GM12878 (cell line): ENCODE measurements at regions not wholly inside any gene's neighbourhood (a gene's known extent, or its start where the extent isn't known, plus 50 kb on each side); places are given as distances from the start of the nearest gene placed in this dataset.

Experiments
- ATAC-seq: fragments of 200-7000 bp; cut with Tn5 transposase; 3 replicates; pipeline ENCODE4 v1.9.1; 2020; ENCODE audit warnings: mild to moderate bottlenecking, moderate library complexity
- BruUV-seq: library from RNA; stranded (reverse); fragments of 400-500 nt; replicated peaks from 2 replicates; lab custom pipeline; 2021; lab: Mats Ljungman, UMichigan
- CTCF ChIA-PET: fragments of 300-600 bp; sonication (Branson Sonifier 250); formaldehyde crosslinking; extraction: SDS; loops from one replicate; lab custom pipeline; 2021; ENCODE audit warnings: inconsistent platforms; lab: Yijun Ruan, JAX
- POLR2A ChIA-PET: fragments of 350-600 bp; formaldehyde crosslinking; extraction: SDS; loops from one replicate; lab custom pipeline; 2021; ENCODE audit warnings: inconsistent platforms; lab: Charles Lee
- RAD21 ChIA-PET: fragments of 300-600 bp; sonication (Branson Sonifier 250); formaldehyde crosslinking; loops from one replicate; lab custom pipeline; 2023; ENCODE audit warnings: antibody characterized with exemption; ENCODE audit not compliant: unreplicated experiment; lab: Charles Lee
- SMC1A ChIA-PET: fragments of 300-600 bp; sonication (Branson Sonifier 250); formaldehyde crosslinking; loops from one replicate; lab custom pipeline; 2023; ENCODE audit not compliant: unreplicated experiment, uncharacterized antibody; lab: Charles Lee
- DNase-seq: peaks from one replicate; pipeline ENCODE4 v3.0.0-alpha.2; 2011; ENCODE audit warnings: low read depth, low spot score
- FAIRE-seq: peaks from 3 replicates; lab custom pipeline; 2011; peaks lifted over from hg19 to GRCh38; lab: Jason Lieb, UNC
- H2AFZ ChIP-seq: 2 replicates; pipeline ENCODE4 v1.6.0; 2011; ENCODE audit warnings: low read depth, low read length, control low read depth; ENCODE audit not compliant: control insufficient read depth
- H3K27ac ChIP-seq: 2 replicates; pipeline ENCODE4 v1.5.1; 2011; ENCODE audit warnings: control low read depth; ENCODE audit not compliant: control insufficient read depth, insufficient read depth
- H3K27me3 ChIP-seq, 2 experiments: replicated peaks in 1 of 2; 2 replicates each; pipeline versions ENCODE4 v1.6.0 to v1.6.1; 2011; ENCODE audit warnings: low read length in 1 of 2; ENCODE audit not compliant: control insufficient read depth in 2 of 2, insufficient read depth in 2 of 2
- H3K36me3 ChIP-seq, 2 experiments: 2 replicates each; pipeline ENCODE4 v1.5.1; 2011; ENCODE audit warnings: low read length in 1 of 2; ENCODE audit not compliant: control insufficient read depth in 2 of 2, insufficient read depth in 2 of 2
- H3K4me1 ChIP-seq: 2 replicates; pipeline ENCODE4 v1.6.1; 2011; ENCODE audit warnings: mild to moderate bottlenecking, low read length, moderate library complexity, mixed read lengths; ENCODE audit not compliant: control insufficient read depth, insufficient read depth
- H3K4me2 ChIP-seq: 2 replicates; pipeline ENCODE4 v1.6.0; 2011; ENCODE audit warnings: control low read depth; ENCODE audit not compliant: control insufficient read depth, insufficient read depth
- H3K4me3 ChIP-seq: fragments of 200-600 bp; sonication (generic); 2 replicates; pipeline ENCODE4 v1.5.1; 2016
- H3K79me2 ChIP-seq: 2 replicates; pipeline ENCODE4 v1.6.0; 2011; ENCODE audit warnings: low read length; ENCODE audit not compliant: control insufficient read depth, insufficient read depth
- H3K9ac ChIP-seq: 2 replicates; pipeline ENCODE4 v1.8.0; 2011; ENCODE audit warnings: low read length, control low read depth, mixed read lengths; ENCODE audit not compliant: control insufficient read depth, insufficient read depth
- H3K9me3 ChIP-seq: replicated peaks from 3 replicates; pipeline ENCODE4 v1.5.1; 2011; ENCODE audit warnings: mild to moderate bottlenecking, low read length; ENCODE audit not compliant: control insufficient read depth, insufficient read depth
- H4K20me1 ChIP-seq: 2 replicates; pipeline ENCODE4 v1.6.0; 2011; ENCODE audit not compliant: control insufficient read depth, insufficient read depth
- ATF3 ChIP-seq: IDR thresholded peaks from 2 replicates; pipeline ENCODE4 v1.6.1; 2011; ENCODE audit warnings: low read depth, mild to moderate bottlenecking, low read length, moderate library complexity, borderline replicate concordance; ENCODE audit errors: extremely low read depth
- CBX3 ChIP-seq: fragments of 200-600 bp; sonication (generic); IDR thresholded peaks from 2 replicates; pipeline ENCODE4 v1.6.1; 2016; ENCODE audit warnings: low read depth, borderline replicate concordance
- CHD1 ChIP-seq: IDR thresholded peaks from 2 replicates; pipeline ENCODE4 v1.6.1; 2012; ENCODE audit warnings: low read depth, low read length, improper control_type of control experiment
- CREM ChIP-seq: IDR thresholded peaks from 2 replicates; pipeline ENCODE4 v1.6.1; 2014; ENCODE audit warnings: antibody characterized with exemption, low read depth
- MXI1 ChIP-seq: fragments of 150-350 bp; IDR thresholded peaks from 2 replicates; pipeline ENCODE4 v1.6.1; 2011; ENCODE audit warnings: low read depth, mild to moderate bottlenecking, inconsistent platforms, low read length, improper control_type of control experiment
- NR2C1 ChIP-seq: fragments of 450-650 bp; IDR thresholded peaks from 2 replicates; pipeline ENCODE4 v1.6.1; 2017; ENCODE audit warnings: antibody characterized with exemption, mild to moderate bottlenecking, moderate library complexity
- NRF1 ChIP-seq: conservative IDR thresholded peaks from 2 replicates; pipeline ENCODE4 v1.6.1; 2011; ENCODE audit warnings: mild to moderate bottlenecking, low read depth, low read length, improper control_type of control experiment
- PBX3 ChIP-seq: IDR thresholded peaks from 2 replicates; pipeline ENCODE4 v1.6.1; 2011; ENCODE audit warnings: mild to moderate bottlenecking, low read depth, low read length, moderate library complexity; ENCODE audit not compliant: insufficient replicate concordance
- PML ChIP-seq: IDR thresholded peaks from 2 replicates; pipeline ENCODE4 v1.6.1; 2012; ENCODE audit warnings: low read length, inconsistent platforms
- POLR2AphosphoS5 ChIP-seq: IDR thresholded peaks from 2 replicates; pipeline ENCODE4 v1.6.1; 2011; ENCODE audit warnings: mild to moderate bottlenecking, low read length, inconsistent platforms
- TBL1XR1 ChIP-seq: IDR thresholded peaks from 2 replicates; pipeline ENCODE4 v1.6.1; 2012; ENCODE audit warnings: low read depth, low read length, improper control_type of control experiment
- YBX1 ChIP-seq: fragments of 450-650 bp; IDR thresholded peaks from 2 replicates; pipeline ENCODE4 v1.6.1; 2016; ENCODE audit warnings: antibody characterized with exemption
- YY1 ChIP-seq: IDR thresholded peaks from 2 replicates; pipeline ENCODE4 v1.6.1; 2011; ENCODE audit warnings: low read depth, mild to moderate bottlenecking, low read length
- ZBTB11 ChIP-seq: fragments of 450-650 bp; formaldehyde crosslinking; IDR thresholded peaks from 2 replicates; pipeline ENCODE4 v1.5.0; 2022; ENCODE audit warnings: mild to moderate bottlenecking, missing genetic modification characterization
- ZBTB40 ChIP-seq: fragments of 450-650 bp; IDR thresholded peaks from 2 replicates; pipeline ENCODE4 v1.6.1; 2016; ENCODE audit warnings: mild to moderate bottlenecking, moderate library complexity, borderline replicate concordance
- ZNF207 ChIP-seq: fragments of 450-650 bp; IDR thresholded peaks from 2 replicates; pipeline ENCODE4 v1.6.1; 2014; ENCODE audit warnings: antibody characterized with exemption, mild to moderate bottlenecking, borderline replicate concordance
- ZSCAN29 ChIP-seq: fragments of 450-650 bp; IDR thresholded peaks from 2 replicates; pipeline ENCODE4 v1.6.1; 2017; ENCODE audit warnings: mild to moderate bottlenecking, moderate library complexity
- ZZZ3 ChIP-seq: IDR thresholded peaks from 2 replicates; pipeline ENCODE4 v1.6.1; 2011; ENCODE audit warnings: low read depth; ENCODE audit not compliant: control insufficient read depth, insufficient read length
- WGBS: methylation state at CpG from one replicate; pipeline ENCODE4 v1.1.6; 2016; ENCODE audit warnings: low lambda C conversion rate; ENCODE audit not compliant: insufficient replicate concordance, insufficient coverage; ENCODE audit errors: missing lambda C conversion rate; 5-methylcytosine and 5-hydroxymethylcytosine counted together
- in situ Hi-C: fragments of 300-500 bp; cut with MboI; formaldehyde crosslinking; loops from 9 replicates; pipeline ENCODE4 v1.14.3; 2018; ENCODE audit warnings: mixed read lengths
- intact Hi-C: fragments of 100-400 bp; cut with micrococcal nuclease; formaldehyde crosslinking; loops from one replicate; pipeline ENCODE4 v1.14.2; 2022; ENCODE audit not compliant: unreplicated experiment

- ATAC-seq (no peak), FAIRE-seq (no peak), DNase-seq (no peak)
- Histone ChIP-seq H3K4me1 (no peaks in the 10 kb centered on the region), H3K27ac (no peak overlapping the region), H4K20me1 (no peaks in the 10 kb centered on the region), H2AFZ (no peak overlapping the region), H3K4me3 (no peak overlapping the region), H3K36me3 (no peaks in the 10 kb centered on the region), H3K27me3 (no peaks in the 10 kb centered on the region), H3K9me3 (no peaks in the 10 kb centered on the region), H3K4me2 (no peak overlapping the region), H3K79me2 (no peaks in the 10 kb centered on the region), H3K9ac (no peak overlapping the region)
- 14% methylated on average over 2 of the region's 2 CpGs for WGBS
- BruUV-seq: no TSS peak
- in situ Hi-C loops: no loop called here
- intact Hi-C loops: no loop called here
- ChIA-PET POLR2A (no interaction called here), RAD21 (no interaction called here), SMC1A (interaction anchor here (0.6 kb wide), 1 partner anchor 9 kb away, joined by 3 read pairs; no protein-coding TSS in a partner anchor), CTCF (interaction anchor here (0.6 to 1.2 kb wide), 2 partner anchors 13 to 760 kb away, joined by 3 read pairs; no protein-coding TSS in a partner anchor)
- no peak for TF ChIP-seq NRF1
- no peak for TF ChIP-seq ZSCAN29
- no peak for TF ChIP-seq TBL1XR1
- no peak for TF ChIP-seq PML
- TF ChIP-seq ATF3: no peak
- TF ChIP-seq YBX1: no peak
- no peak for TF ChIP-seq ZNF207
- TF ChIP-seq CBX3: no peak
- TF ChIP-seq ZBTB40: no peak
- no peak for TF ChIP-seq MXI1
- no peak for TF ChIP-seq ZBTB11 (CRISPR knock-in tag)
- TF ChIP-seq ZZZ3: no peak
- TF ChIP-seq POLR2AphosphoS5: no peak
- TF ChIP-seq CHD1: no peak
- no peak for TF ChIP-seq YY1
- TF ChIP-seq CREM: no peak
- TF ChIP-seq PBX3: no peak
- TF ChIP-seq NR2C1: no peak
Measured at GRCh38 chr4:133776503-133776902, 425.1 kb downstream of the PABPC4L start.
